Activated naive CD4-positive, alpha-beta T cell treated with anti-CD3 and anti-CD28 coated beads, Interleukin-2, amount 10 ng/mL, durations not matched to agents 7 days and 5 days (primary cell): ENCODE measurements at regions not wholly inside any gene's neighbourhood (a gene's known extent, or its start where the extent isn't known, plus 50 kb on each side); places are given as distances from the start of the nearest gene placed in this dataset.
"Not testable (repeated sequence)": the region's sequence is repeated elsewhere in the genome, so short reads cannot be mapped to it uniquely, and the experiment has no call there.

Source experiments
- CTCF ChIA-PET: fragments of 350-600 bp; sonication (Branson Sonifier 250); formaldehyde crosslinking; loops from one replicate; lab custom pipeline; 2021; ENCODE audit warnings: antibody characterized with exemption; lab: Charles Lee
- DNase-seq: peaks from one replicate; pipeline ENCODE4 v3.0.0-alpha.2; 2020
- H3K27ac Mint-ChIP-seq: one replicate; pipeline ENCODE4 v1.8.0; 2021; ENCODE audit warnings: mild to moderate bottlenecking, moderate library complexity, mixed read lengths
- H3K27me3 Mint-ChIP-seq: one replicate; pipeline ENCODE4 v1.8.0; 2021; ENCODE audit warnings: mild to moderate bottlenecking, mixed read lengths
- H3K36me3 Mint-ChIP-seq: one replicate; pipeline ENCODE4 v1.8.0; 2021; ENCODE audit warnings: mixed read lengths
- H3K4me1 Mint-ChIP-seq: one replicate; pipeline ENCODE4 v1.8.0; 2021; ENCODE audit warnings: mixed read lengths
- H3K4me3 Mint-ChIP-seq: one replicate; pipeline ENCODE4 v1.8.0; 2021; ENCODE audit warnings: mild to moderate bottlenecking, moderate library complexity, mixed read lengths
- H3K9me3 Mint-ChIP-seq: one replicate; pipeline ENCODE4 v1.8.0; 2021; ENCODE audit warnings: mixed read lengths

DNA sequence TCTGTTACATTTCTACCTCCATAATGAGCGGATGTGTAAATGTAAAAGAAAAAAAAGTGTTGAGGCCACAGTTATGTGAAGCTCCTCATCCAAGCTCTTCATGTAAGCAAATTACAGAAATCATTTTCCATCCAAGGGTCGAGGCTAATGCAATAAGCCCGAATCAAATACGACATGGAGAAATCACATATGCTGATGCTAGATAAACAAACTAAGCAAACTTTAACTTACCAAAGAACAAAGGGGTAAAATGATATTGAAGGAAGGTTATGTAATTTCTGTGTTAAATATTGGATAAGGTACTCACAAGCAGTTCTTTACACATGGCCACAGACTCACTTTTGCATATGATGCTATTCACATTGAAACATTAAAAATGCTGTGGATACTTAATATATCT is 310.2 kb upstream of the ID2 start:
- Mint-ChIP-seq H3K9me3 (peaks cover 4% of the 10 kb centered on the region), H3K36me3 (no peaks in the 10 kb centered on the region), H3K4me3 (no peak overlapping the region), H3K4me1 (no peaks in the 10 kb centered on the region), H3K27me3 (peaks cover 30% of the 10 kb centered on the region), H3K27ac (no peak overlapping the region)
- no peak for DNase-seq
- CTCF ChIA-PET, result no interaction called here

- no peak overlapping the region for H3K4me3 Mint-ChIP-seq
- H3K4me1 Mint-ChIP-seq, result no peaks in the 10 kb centered on the region
- no peak overlapping the region for H3K27ac Mint-ChIP-seq
- H3K27me3 Mint-ChIP-seq, result peaks cover 29% of the 10 kb centered on the region
- H3K9me3 Mint-ChIP-seq, result peaks cover 4% of the 10 kb centered on the region
- H3K36me3 Mint-ChIP-seq, result no peaks in the 10 kb centered on the region
- no peak for DNase-seq
- CTCF ChIA-PET, result no interaction called here
These were observed 307.1 kb upstream of the ID2 start for GRCh38 chr2:8374782-8375181.

DNA sequence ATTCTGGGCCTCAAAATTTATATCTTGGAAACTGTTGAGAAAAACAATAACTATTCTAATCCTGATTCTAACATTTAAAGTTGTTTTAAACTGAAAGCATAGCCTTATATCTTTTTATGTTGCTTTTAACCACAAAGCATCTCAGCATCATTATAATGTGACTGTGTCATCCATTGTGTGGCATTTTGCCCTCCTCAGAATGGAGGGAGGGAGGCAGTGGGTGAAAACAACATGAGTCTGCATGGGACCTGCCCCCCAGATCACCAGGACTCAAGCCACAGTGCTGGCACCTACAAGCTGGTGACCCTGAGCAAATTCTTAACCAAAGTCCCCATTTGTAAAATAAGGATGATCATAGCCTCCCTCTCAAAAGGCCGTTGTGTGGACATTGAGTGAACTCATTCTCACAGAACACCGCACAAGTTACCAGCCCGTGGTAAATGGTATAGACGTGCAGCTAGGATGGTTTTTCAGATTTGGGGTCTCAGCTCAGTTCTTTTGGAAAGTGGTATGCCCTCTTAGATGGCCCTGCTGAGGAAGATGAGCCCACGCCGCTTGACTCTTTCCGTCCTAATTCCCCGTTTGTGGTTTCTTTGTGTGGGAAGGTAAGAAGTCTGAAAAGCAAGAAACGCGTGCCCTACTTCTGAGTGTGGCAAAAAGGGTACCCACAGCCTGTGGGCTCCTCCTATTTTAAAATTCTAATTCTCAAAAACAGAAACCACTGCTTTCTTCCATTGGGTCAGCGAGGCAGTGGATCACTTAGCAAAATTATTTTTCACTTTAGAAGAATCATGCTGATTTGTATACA is 305.0 kb upstream of the ID2 start:
- DNase-seq, result no peak
- Mint-ChIP-seq H3K4me1 (no peaks in the 10 kb centered on the region), H3K27me3 (peaks cover 25% of the 10 kb centered on the region), H3K36me3 (no peaks in the 10 kb centered on the region), H3K9me3 (peaks cover 4% of the 10 kb centered on the region), H3K27ac (no peak overlapping the region), H3K4me3 (no peak overlapping the region)
- CTCF ChIA-PET, result no interaction called here

GRCh38 chr2:8378016-8378810 is 303.6 kb upstream of the ID2 start:
- no peak overlapping the region for H3K27ac Mint-ChIP-seq
- DNase-seq, result no peak
- no peaks in the 10 kb centered on the region for H3K4me1 Mint-ChIP-seq
- H3K4me3 Mint-ChIP-seq, result no peak overlapping the region
- no peaks in the 10 kb centered on the region for H3K36me3 Mint-ChIP-seq
- CTCF ChIA-PET, result no interaction called here
- peaks cover 19% of the 10 kb centered on the region for H3K27me3 Mint-ChIP-seq
- H3K9me3 Mint-ChIP-seq, result peaks cover 3% of the 10 kb centered on the region

DNA sequence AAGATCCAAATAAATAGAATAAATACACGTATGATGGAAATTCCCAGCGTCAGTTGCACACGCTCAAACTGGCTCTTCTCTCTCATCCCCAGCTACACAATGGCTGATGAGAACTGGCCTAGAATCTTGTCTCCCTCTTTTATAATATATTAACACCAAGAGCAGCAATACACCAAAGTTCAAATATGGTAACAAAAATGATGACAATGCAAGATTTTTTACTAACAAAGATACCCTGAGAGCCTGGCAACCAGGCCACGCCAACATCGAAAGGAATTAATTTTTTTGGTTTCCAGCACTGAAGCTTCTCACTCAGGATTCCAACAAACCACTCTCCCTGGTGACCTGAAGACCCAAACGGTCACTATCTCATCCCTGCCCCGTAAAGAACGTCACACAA is 302.7 kb upstream of the ID2 start:
- no peak overlapping the region for H3K4me3 Mint-ChIP-seq
- no peak for DNase-seq
- no peaks in the 10 kb centered on the region for H3K36me3 Mint-ChIP-seq
- H3K4me1 Mint-ChIP-seq, result peaks cover 2% of the 10 kb centered on the region
- no peaks in the 10 kb centered on the region for H3K9me3 Mint-ChIP-seq
- CTCF ChIA-PET, result no interaction called here
- no peak overlapping the region for H3K27ac Mint-ChIP-seq
- peaks cover 19% of the 10 kb centered on the region for H3K27me3 Mint-ChIP-seq

DNA sequence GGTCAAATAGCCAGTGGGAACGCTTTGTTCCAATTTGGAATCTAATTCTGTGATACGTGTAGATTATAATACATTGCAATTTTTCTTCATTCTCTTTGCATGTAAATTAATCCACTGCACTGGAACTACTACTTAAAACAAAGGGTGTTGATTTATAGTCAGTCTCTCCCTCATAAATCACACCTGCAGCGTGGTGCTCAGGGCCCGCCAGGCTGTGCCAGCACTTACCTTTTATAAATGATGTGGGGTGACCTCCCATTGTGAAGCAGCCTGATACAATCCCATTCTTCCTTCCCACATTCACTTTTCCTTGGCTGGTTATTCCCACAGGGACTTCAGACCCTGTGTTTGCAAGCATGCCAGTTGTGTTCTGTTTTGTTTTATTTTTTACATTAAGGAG is 302.3 kb upstream of the ID2 start:
- H3K27ac Mint-ChIP-seq, result no peak overlapping the region

GRCh38 chr2:8380026-8380425 is 301.8 kb upstream of the ID2 start:
- H3K27me3 Mint-ChIP-seq, result peaks cover 13% of the 10 kb centered on the region
- DNase-seq, result no peak
- H3K27ac Mint-ChIP-seq, result no peak overlapping the region
- no peak overlapping the region for H3K4me3 Mint-ChIP-seq
- no peaks in the 10 kb centered on the region for H3K9me3 Mint-ChIP-seq
- peaks cover 8% of the 10 kb centered on the region for H3K4me1 Mint-ChIP-seq
- H3K36me3 Mint-ChIP-seq, result no peaks in the 10 kb centered on the region
- CTCF ChIA-PET, result no interaction called here

More for the DNA sequence above, 302.3 kb upstream of the ID2 start:
- CTCF ChIA-PET, result no interaction called here
- Mint-ChIP-seq H3K36me3 (no peaks in the 10 kb centered on the region), H3K9me3 (no peaks in the 10 kb centered on the region), H3K4me1 (peaks cover 6% of the 10 kb centered on the region), H3K27me3 (peaks cover 18% of the 10 kb centered on the region), H3K4me3 (no peak overlapping the region)
- no peak for DNase-seq

- Mint-ChIP-seq H3K4me1 (peaks cover 8% of the 10 kb centered on the region), H3K27ac (no peak overlapping the region), H3K36me3 (no peaks in the 10 kb centered on the region), H3K4me3 (no peak overlapping the region), H3K9me3 (no peaks in the 10 kb centered on the region), H3K27me3 (peaks cover 13% of the 10 kb centered on the region)
- CTCF ChIA-PET, result no interaction called here
- DNase-seq, result no peak
These were observed 301.3 kb upstream of the ID2 start for GRCh38 chr2:8380566-8380965.

- no peak overlapping the region for H3K4me3 Mint-ChIP-seq
- H3K9me3 Mint-ChIP-seq, result no peaks in the 10 kb centered on the region
- peaks cover 13% of the 10 kb centered on the region for H3K27me3 Mint-ChIP-seq
- peaks cover 8% of the 10 kb centered on the region for H3K4me1 Mint-ChIP-seq
- CTCF ChIA-PET, result interaction anchor here (1.0 kb wide), 1 partner anchor 9 kb away, joined by 3 read pairs; no protein-coding TSS in a partner anchor
- H3K27ac Mint-ChIP-seq, result no peak overlapping the region
- DNase-seq, result no peak
- H3K36me3 Mint-ChIP-seq, result no peaks in the 10 kb centered on the region
These were observed 299.4 kb upstream of the ID2 start for GRCh38 chr2:8382485-8382884.

DNA sequence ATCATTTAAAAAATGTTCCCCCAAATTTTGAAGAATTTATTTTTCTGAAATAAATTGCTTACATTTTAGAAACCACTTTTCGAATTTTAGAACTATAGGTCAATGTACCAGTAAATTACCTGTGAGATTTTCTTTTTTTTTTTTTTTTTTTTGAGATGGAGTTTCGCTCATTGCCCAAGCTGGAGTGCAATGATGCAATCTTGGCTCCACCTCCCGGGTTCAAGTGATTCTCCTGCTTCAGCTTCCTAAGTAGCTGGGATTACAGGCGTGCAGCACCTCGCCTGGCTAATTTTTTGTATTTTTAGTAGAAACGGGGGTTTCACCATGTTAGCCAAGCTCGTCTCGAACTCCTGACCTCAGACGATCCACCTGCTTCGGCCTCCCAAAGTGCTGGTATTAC is 295.1 kb upstream of the ID2 start:
- CTCF ChIA-PET, H3K36me3 Mint-ChIP-seq, H3K27ac Mint-ChIP-seq: not testable (repeated sequence)

GRCh38 chr2:8388781-8389180 is 293.1 kb upstream of the ID2 start:
- no peak overlapping the region for H3K27ac Mint-ChIP-seq
- CTCF ChIA-PET, result no interaction called here
- peaks cover 10% of the 10 kb centered on the region for H3K4me1 Mint-ChIP-seq
- no peak overlapping the region for H3K4me3 Mint-ChIP-seq
- peaks cover 4% of the 10 kb centered on the region for H3K27me3 Mint-ChIP-seq
- H3K9me3 Mint-ChIP-seq, result peaks cover 3% of the 10 kb centered on the region
- DNase-seq, result no peak
- no peaks in the 10 kb centered on the region for H3K36me3 Mint-ChIP-seq

More for the DNA sequence above, 295.1 kb upstream of the ID2 start:
- not testable (repeated sequence) for DNase-seq, H3K4me3 Mint-ChIP-seq, H3K27me3 Mint-ChIP-seq, H3K4me1 Mint-ChIP-seq, H3K9me3 Mint-ChIP-seq

DNA sequence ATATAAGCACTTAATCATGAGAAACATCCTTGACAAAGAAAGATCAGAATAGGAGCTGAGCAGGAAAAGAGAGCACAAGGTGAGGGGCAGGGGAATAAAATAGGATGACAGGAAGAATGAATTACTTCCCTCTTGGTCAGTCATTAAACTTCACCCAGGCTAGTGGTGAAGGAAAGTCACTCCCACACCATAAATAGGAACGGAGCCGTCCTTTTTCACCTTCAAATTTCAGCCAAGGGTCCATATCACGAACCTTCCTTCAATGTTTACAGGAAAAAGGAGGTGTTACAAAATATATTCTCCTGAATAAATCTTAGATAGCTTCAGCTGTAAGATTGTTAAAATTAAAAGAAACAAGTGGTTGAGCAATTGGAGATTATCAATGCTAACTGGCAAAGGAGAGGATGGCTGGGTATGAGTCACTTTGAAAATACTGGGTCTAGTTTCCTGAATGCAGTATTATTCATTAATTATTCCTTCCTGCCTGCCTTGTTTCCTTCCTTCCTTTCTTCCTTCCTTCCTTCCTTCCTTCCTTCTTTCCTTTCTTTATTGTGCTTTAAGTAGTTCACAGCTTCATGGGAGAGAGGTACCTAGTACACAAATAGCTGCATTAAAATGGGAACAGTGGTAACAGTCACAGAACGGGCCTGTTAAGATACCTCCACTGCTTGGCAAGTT is 292.3 kb upstream of the ID2 start:
- CTCF ChIA-PET, result interaction anchor here (1.2 to 1.5 kb wide), 2 partner anchors 13 to 49 kb away, joined by 3 to 4 read pairs; no protein-coding TSS in a partner anchor
- Mint-ChIP-seq H3K27ac (no peak overlapping the region), H3K4me1 (peaks cover 3% of the 10 kb centered on the region), H3K9me3 (peaks cover 3% of the 10 kb centered on the region), H3K36me3 (no peaks in the 10 kb centered on the region), H3K4me3 (no peak overlapping the region), H3K27me3 (peaks cover 4% of the 10 kb centered on the region)
- no peak for DNase-seq

- DNase-seq, result no peak
- H3K36me3 Mint-ChIP-seq, result no peaks in the 10 kb centered on the region
- CTCF ChIA-PET, result interaction anchor here (0.7 to 1.5 kb wide), 2 partner anchors 9 to 11 kb away, joined by 3 to 4 read pairs; no protein-coding TSS in a partner anchor
- H3K9me3 Mint-ChIP-seq, result peaks cover 3% of the 10 kb centered on the region
- H3K4me3 Mint-ChIP-seq, result no peak overlapping the region
- peaks cover 11% of the 10 kb centered on the region for H3K27me3 Mint-ChIP-seq
- no peak overlapping the region for H3K27ac Mint-ChIP-seq
- peaks cover 2% of the 10 kb centered on the region for H3K4me1 Mint-ChIP-seq
These were observed 290.7 kb upstream of the ID2 start for GRCh38 chr2:8391126-8391525.

DNA sequence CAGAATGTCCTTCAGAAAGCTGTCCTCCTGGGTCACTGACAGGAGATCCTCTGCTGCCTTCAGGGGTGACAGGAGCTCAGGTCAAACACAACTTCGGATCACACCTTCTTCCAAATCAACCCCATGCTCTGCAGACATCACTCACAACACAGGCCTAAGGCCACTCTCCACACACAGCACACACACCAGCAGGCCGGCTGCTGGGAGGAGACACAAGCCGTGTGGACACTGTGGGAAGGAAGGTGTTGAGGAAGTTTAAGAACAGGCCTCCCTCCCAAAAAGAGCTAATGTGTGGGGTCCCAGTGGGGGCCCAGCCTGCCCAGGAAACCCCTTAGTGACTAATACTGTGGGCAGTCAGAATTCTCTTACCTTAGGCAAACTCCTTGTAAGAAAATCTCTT is 290.3 kb upstream of the ID2 start:
- Mint-ChIP-seq H3K27ac (no peak overlapping the region), H3K36me3 (no peaks in the 10 kb centered on the region), H3K4me1 (peaks cover 2% of the 10 kb centered on the region), H3K27me3 (peaks cover 11% of the 10 kb centered on the region), H3K4me3 (no peak overlapping the region), H3K9me3 (peaks cover 3% of the 10 kb centered on the region)
- no peak for DNase-seq
- CTCF ChIA-PET, result interaction anchor here (0.7 kb wide), 1 partner anchor 9 kb away, joined by 3 read pairs; no protein-coding TSS in a partner anchor
